GM12878 (cell line): ENCODE measurements at regions not wholly inside any gene's neighbourhood (a gene's known extent, or its start where the extent isn't known, plus 50 kb on each side); places are given as distances from the start of the nearest gene placed in this dataset.
A peak's percentile ranks its signal among the peaks of the same experiment; 100 is the strongest.

Experiments
- ATAC-seq: fragments of 200-7000 bp; cut with Tn5 transposase; 3 replicates; pipeline ENCODE4 v1.9.1; 2020; ENCODE audit warnings: mild to moderate bottlenecking, moderate library complexity
- BruUV-seq: library from RNA; stranded (reverse); fragments of 400-500 nt; replicated peaks from 2 replicates; lab custom pipeline; 2021; lab: Mats Ljungman, UMichigan
- CTCF ChIA-PET: fragments of 300-600 bp; sonication (Branson Sonifier 250); formaldehyde crosslinking; extraction: SDS; loops from one replicate; lab custom pipeline; 2021; ENCODE audit warnings: inconsistent platforms; lab: Yijun Ruan, JAX
- POLR2A ChIA-PET: fragments of 350-600 bp; formaldehyde crosslinking; extraction: SDS; loops from one replicate; lab custom pipeline; 2021; ENCODE audit warnings: inconsistent platforms; lab: Charles Lee
- RAD21 ChIA-PET: fragments of 300-600 bp; sonication (Branson Sonifier 250); formaldehyde crosslinking; loops from one replicate; lab custom pipeline; 2023; ENCODE audit warnings: antibody characterized with exemption; ENCODE audit not compliant: unreplicated experiment; lab: Charles Lee
- SMC1A ChIA-PET: fragments of 300-600 bp; sonication (Branson Sonifier 250); formaldehyde crosslinking; loops from one replicate; lab custom pipeline; 2023; ENCODE audit not compliant: unreplicated experiment, uncharacterized antibody; lab: Charles Lee
- DNase-seq: peaks from one replicate; pipeline ENCODE4 v3.0.0-alpha.2; 2011; ENCODE audit warnings: low read depth, low spot score
- FAIRE-seq: peaks from 3 replicates; lab custom pipeline; 2011; peaks lifted over from hg19 to GRCh38; lab: Jason Lieb, UNC
- H2AFZ ChIP-seq: 2 replicates; pipeline ENCODE4 v1.6.0; 2011; ENCODE audit warnings: low read depth, low read length, control low read depth; ENCODE audit not compliant: control insufficient read depth
- H3K27ac ChIP-seq: 2 replicates; pipeline ENCODE4 v1.5.1; 2011; ENCODE audit warnings: control low read depth; ENCODE audit not compliant: control insufficient read depth, insufficient read depth
- H3K27me3 ChIP-seq, 2 experiments: replicated peaks in 1 of 2; 2 replicates each; pipeline versions ENCODE4 v1.6.0 to v1.6.1; 2011; ENCODE audit warnings: low read length in 1 of 2; ENCODE audit not compliant: control insufficient read depth in 2 of 2, insufficient read depth in 2 of 2
- H3K36me3 ChIP-seq, 2 experiments: 2 replicates each; pipeline ENCODE4 v1.5.1; 2011; ENCODE audit warnings: low read length in 1 of 2; ENCODE audit not compliant: control insufficient read depth in 2 of 2, insufficient read depth in 2 of 2
- H3K4me1 ChIP-seq: 2 replicates; pipeline ENCODE4 v1.6.1; 2011; ENCODE audit warnings: mild to moderate bottlenecking, low read length, moderate library complexity, mixed read lengths; ENCODE audit not compliant: control insufficient read depth, insufficient read depth
- H3K4me2 ChIP-seq: 2 replicates; pipeline ENCODE4 v1.6.0; 2011; ENCODE audit warnings: control low read depth; ENCODE audit not compliant: control insufficient read depth, insufficient read depth
- H3K4me3 ChIP-seq: fragments of 200-600 bp; sonication (generic); 2 replicates; pipeline ENCODE4 v1.5.1; 2016
- H3K79me2 ChIP-seq: 2 replicates; pipeline ENCODE4 v1.6.0; 2011; ENCODE audit warnings: low read length; ENCODE audit not compliant: control insufficient read depth, insufficient read depth
- H3K9ac ChIP-seq: 2 replicates; pipeline ENCODE4 v1.8.0; 2011; ENCODE audit warnings: low read length, control low read depth, mixed read lengths; ENCODE audit not compliant: control insufficient read depth, insufficient read depth
- H3K9me3 ChIP-seq: replicated peaks from 3 replicates; pipeline ENCODE4 v1.5.1; 2011; ENCODE audit warnings: mild to moderate bottlenecking, low read length; ENCODE audit not compliant: control insufficient read depth, insufficient read depth
- H4K20me1 ChIP-seq: 2 replicates; pipeline ENCODE4 v1.6.0; 2011; ENCODE audit not compliant: control insufficient read depth, insufficient read depth
- CREM ChIP-seq: IDR thresholded peaks from 2 replicates; pipeline ENCODE4 v1.6.1; 2014; ENCODE audit warnings: antibody characterized with exemption, low read depth
- CUX1 ChIP-seq: IDR thresholded peaks from 2 replicates; pipeline ENCODE4 v1.6.1; 2012; ENCODE audit warnings: improper control_type of control experiment, low read depth, low read length; ENCODE audit not compliant: insufficient replicate concordance
- E2F4 ChIP-seq: IDR thresholded peaks from 2 replicates; pipeline ENCODE4 v1.6.1; 2012; ENCODE audit warnings: low read depth, low read length, improper control_type of control experiment
- HCFC1 ChIP-seq: fragments of 150-350 bp; IDR thresholded peaks from 2 replicates; pipeline ENCODE4 v1.6.1; 2014; ENCODE audit warnings: low read length
- HSF1 ChIP-seq: fragments of 150-350 bp; IDR thresholded peaks from 2 replicates; pipeline ENCODE4 v1.6.1; 2014; ENCODE audit warnings: mild to moderate bottlenecking, low read depth, low read length
- PBX3 ChIP-seq: IDR thresholded peaks from 2 replicates; pipeline ENCODE4 v1.6.1; 2011; ENCODE audit warnings: mild to moderate bottlenecking, low read depth, low read length, moderate library complexity; ENCODE audit not compliant: insufficient replicate concordance
- POU2F2 ChIP-seq: IDR thresholded peaks from 3 replicates; pipeline ENCODE4 v1.6.1; 2011; ENCODE audit warnings: low read depth, mild to moderate bottlenecking, low read length, borderline replicate concordance
- RAD21 ChIP-seq: IDR thresholded peaks from 2 replicates; pipeline ENCODE4 v1.6.1; 2011; ENCODE audit warnings: mild to moderate bottlenecking, low read depth, low read length, moderate library complexity; ENCODE audit not compliant: insufficient read depth
- SMAD5 ChIP-seq: IDR thresholded peaks from 2 replicates; pipeline ENCODE4 v1.6.1; 2016; ENCODE audit warnings: antibody characterized with exemption, low read depth
- SMC3 ChIP-seq: IDR thresholded peaks from 2 replicates; pipeline ENCODE4 v1.6.1; 2011; ENCODE audit warnings: low read length, improper control_type of control experiment, borderline replicate concordance
- TCF7 ChIP-seq: IDR thresholded peaks from 2 replicates; pipeline ENCODE4 v1.6.1; 2014; ENCODE audit warnings: antibody characterized with exemption, borderline replicate concordance
- WRNIP1 ChIP-seq: IDR thresholded peaks from 2 replicates; pipeline ENCODE4 v1.6.1; 2011; ENCODE audit warnings: low read depth, low read length, improper control_type of control experiment, borderline replicate concordance
- ZBTB33 ChIP-seq: fragments of 450-650 bp; IDR thresholded peaks from 2 replicates; pipeline ENCODE4 v1.6.1; 2017; ENCODE audit warnings: mild to moderate bottlenecking
- WGBS: methylation state at CpG from one replicate; pipeline ENCODE4 v1.1.6; 2016; ENCODE audit warnings: low lambda C conversion rate; ENCODE audit not compliant: insufficient replicate concordance, insufficient coverage; ENCODE audit errors: missing lambda C conversion rate; 5-methylcytosine and 5-hydroxymethylcytosine counted together
- in situ Hi-C: fragments of 300-500 bp; cut with MboI; formaldehyde crosslinking; loops from 9 replicates; pipeline ENCODE4 v1.14.3; 2018; ENCODE audit warnings: mixed read lengths
- intact Hi-C: fragments of 100-400 bp; cut with micrococcal nuclease; formaldehyde crosslinking; loops from one replicate; pipeline ENCODE4 v1.14.2; 2022; ENCODE audit not compliant: unreplicated experiment

- under 1% methylated on average over 4 of the region's 4 CpGs for WGBS
- Histone ChIP-seq H3K36me3 (no peaks in the 10 kb centered on the region), H3K4me1 (no peaks in the 10 kb centered on the region), H3K4me2 (no peak overlapping the region), H3K9ac (no peak overlapping the region), H3K79me2 (no peaks in the 10 kb centered on the region), H3K27me3 (no peaks in the 10 kb centered on the region), H3K4me3 (no peak overlapping the region), H3K27ac (no peak overlapping the region), H4K20me1 (no peaks in the 10 kb centered on the region), H2AFZ (no peak overlapping the region), H3K9me3 (no peaks in the 10 kb centered on the region)
- SMC1A ChIA-PET: interaction anchor here (0.7 to 2.4 kb wide), 22 partner anchors 10 to 1561 kb away, joined by 3 to 15 read pairs (median 4); no protein-coding TSS in a partner anchor
- RAD21 ChIA-PET: interaction anchor here (0.8 to 1.6 kb wide), 16 partner anchors 10 to 1485 kb away, joined by 3 to 7 read pairs (median 4); no protein-coding TSS in a partner anchor
- ATAC-seq (peak; percentile 86), DNase-seq (peak; percentile 16), FAIRE-seq (peak; percentile 98)
- CTCF ChIA-PET: interaction anchor here (0.7 to 2.7 kb wide), 38 partner anchors 12 to 1911 kb away, joined by 3 to 15 read pairs (median 3); no protein-coding TSS in a partner anchor
- POLR2A ChIA-PET: interaction anchor here (1.3 kb wide), 1 partner anchor 10 kb away, joined by 3 read pairs; no protein-coding TSS in a partner anchor
- intact Hi-C loops: loop anchor here (1.0 to 10.0 kb wide), 9 partner anchors 106 to 1558 kb away; no protein-coding TSS in a partner anchor
- in situ Hi-C loops: no loop called here
- no TSS peak for BruUV-seq
- TF ChIP-seq CREM (no peak), WRNIP1 (no peak), RAD21 (peak; percentile 85), TCF7 (no peak), ZBTB33 (no peak), POU2F2 (no peak), SMAD5 (no peak), HSF1 (no peak), E2F4 (no peak), PBX3 (no peak), SMC3 (peak; percentile 69; the same call in 1 of the 2 replicates), HCFC1 (no peak), CUX1 (no peak)
Measured at GRCh38 chr2:7203056-7203467, 285.9 kb downstream of the RNF144A start.
